GM19238 (cell line): ENCODE measurements at regions not wholly inside any gene's neighbourhood (a gene's known extent, or its start where the extent isn't known, plus 50 kb on each side); places are given as distances from the start of the nearest gene placed in this dataset.

Experiments
- DNase-seq: peaks from one replicate; pipeline ENCODE4 v3.0.0; 2011; ENCODE audit warnings: low spot score; ENCODE audit not compliant: insufficient read length

GRCh38 chr18:55795101-55795669, 207.2 kb upstream of the TCF4 start:
- no peak for DNase-seq

GRCh38 chr18:55794288-55795052, 206.5 kb upstream of the TCF4 start:
- DNase-seq: no peak

GRCh38 chr18:55790296-55790695, 202.3 kb upstream of the TCF4 start:
- no peak for DNase-seq

- DNase-seq: no peak
Observed at GRCh38 chr18:55787536-55788073, 199.6 kb upstream of the TCF4 start.

GRCh38 chr18:55786651-55787272, 198.8 kb upstream of the TCF4 start:
- DNase-seq: no peak

- no peak for DNase-seq
Observed at GRCh38 chr18:55783921-55784320, 195.9 kb upstream of the TCF4 start.

GRCh38 chr18:55781481-55781957, 193.5 kb upstream of the TCF4 start:
- DNase-seq: no peak

GRCh38 chr18:55780586-55781071, 192.6 kb upstream of the TCF4 start:
- DNase-seq: no peak

GRCh38 chr18:55779691-55780585, 191.9 kb upstream of the TCF4 start:
- DNase-seq: no peak

- DNase-seq: no peak
Observed at GRCh38 chr18:55778788-55779690, 191.0 kb upstream of the TCF4 start.

GRCh38 chr18:55777666-55778304, 189.8 kb upstream of the TCF4 start:
- DNase-seq: no peak

GRCh38 chr18:55775972-55776371, 188.0 kb upstream of the TCF4 start:
- no peak for DNase-seq

GRCh38 chr18:55774505-55774904, 186.5 kb upstream of the TCF4 start:
- no peak for DNase-seq

- DNase-seq: no peak
Observed at GRCh38 chr18:55768255-55768654, 180.3 kb upstream of the TCF4 start.

- no peak for DNase-seq
Observed at GRCh38 chr18:55764386-55764785, 176.4 kb upstream of the TCF4 start.

GRCh38 chr18:55763805-55764204, 175.8 kb upstream of the TCF4 start:
- DNase-seq: no peak

GRCh38 chr18:55763298-55763697, 175.3 kb upstream of the TCF4 start:
- no peak for DNase-seq

GRCh38 chr18:55762424-55762823, 174.4 kb upstream of the TCF4 start:
- DNase-seq: no peak

- no peak for DNase-seq
Observed at GRCh38 chr18:55753643-55754263, 165.8 kb upstream of the TCF4 start.
